ENCODE measurements at regions not wholly inside any gene's neighbourhood (a gene's known extent, or its start where the extent isn't known, plus 50 kb on each side); places are given as distances from the start of the nearest gene placed in this dataset.
"Not testable (repeated sequence)": the region's sequence is repeated elsewhere in the genome, so short reads cannot be mapped to it uniquely, and the experiment has no call there.

GRCh38 chr2:57450170-57450569 is 596.4 kb upstream of the VRK2 start:
- no peak for DNase-seq

GRCh38 chr2:57452634-57453033 is 594.0 kb upstream of the VRK2 start:
- no peak for DNase-seq

- no peak for DNase-seq
These were observed 592.7 kb upstream of the VRK2 start for GRCh38 chr2:57453945-57454344.

- DNase-seq: no peak
These were observed 586.0 kb upstream of the VRK2 start for GRCh38 chr2:57460396-57461276.

- DNase-seq: no peak
These were observed 585.0 kb upstream of the VRK2 start for GRCh38 chr2:57461624-57462023.

GRCh38 chr2:57465067-57465466 is 581.5 kb upstream of the VRK2 start:
- no peak for DNase-seq

- DNase-seq: no peak
These were observed 580.6 kb upstream of the VRK2 start for GRCh38 chr2:57465967-57466366.

GRCh38 chr2:57475391-57475790 is 571.2 kb upstream of the VRK2 start:
- no peak for DNase-seq

GRCh38 chr2:57479981-57480380 is 566.6 kb upstream of the VRK2 start:
- no peak for DNase-seq

GRCh38 chr2:57488061-57488460 is 558.5 kb upstream of the VRK2 start:
- DNase-seq: no peak

- no peak for DNase-seq
These were observed 555.9 kb upstream of the VRK2 start for GRCh38 chr2:57490741-57491140.

- DNase-seq: no peak
These were observed 555.4 kb upstream of the VRK2 start for GRCh38 chr2:57491213-57491612.

- not testable (repeated sequence) for DNase-seq
These were observed 552.6 kb upstream of the VRK2 start for GRCh38 chr2:57493966-57494365.

- peak; percentile 75 for DNase-seq
These were observed 549.0 kb upstream of the VRK2 start for GRCh38 chr2:57497489-57498096.

GRCh38 chr2:57504787-57505186 is 541.8 kb upstream of the VRK2 start:
- no peak for DNase-seq

- DNase-seq: no peak
These were observed 537.4 kb upstream of the VRK2 start for GRCh38 chr2:57509189-57509588.

GRCh38 chr2:57510704-57511103 is 535.9 kb upstream of the VRK2 start:
- no peak for DNase-seq

GRCh38 chr2:57515366-57515765 is 531.2 kb upstream of the VRK2 start:
- DNase-seq: no peak

GRCh38 chr2:57516698-57517340 is 529.8 kb upstream of the VRK2 start:
- DNase-seq: peak; percentile 41

- no peak for DNase-seq
These were observed 523.3 kb upstream of the VRK2 start for GRCh38 chr2:57523304-57523703.

- DNase-seq: no peak
These were observed 518.9 kb upstream of the VRK2 start for GRCh38 chr2:57527685-57528084.

- DNase-seq: no peak
These were observed 518.1 kb upstream of the VRK2 start for GRCh38 chr2:57528499-57528898.

GRCh38 chr2:57534358-57534757 is 512.2 kb upstream of the VRK2 start:
- DNase-seq: no peak

All from retina (tissue), 1 donor.